Upper lobe of left lung (tissue), 4 donors: ENCODE measurements at regions not wholly inside any gene's neighbourhood (a gene's known extent, or its start where the extent isn't known, plus 50 kb on each side); places are given as distances from the start of the nearest gene placed in this dataset.

ENCODE experiments used
- CTCF ChIP-seq, 6 experiments: fragments of 450-650 bp in 4 of 6; fragments of 200-600 bp in 2 of 6; sonication (generic) in 2 of 6; IDR thresholded peaks; one replicate each; pipeline ENCODE4 v1.5.1; 2016 to 2019; ENCODE audit warnings: antibody characterized with exemption in 6 of 6
- EP300 ChIP-seq, 4 donors: sonication (generic); formaldehyde crosslinking; IDR thresholded peaks; one replicate each; pipeline ENCODE4 v1.5.1; 2017; ENCODE audit warnings: antibody characterized with exemption in 4 of 4, control low read depth in 2 of 4
- POLR2A ChIP-seq, 4 donors: fragments of 450-650 bp; IDR thresholded peaks; one replicate each; pipeline ENCODE4 v1.5.1; 2016 to 2017; ENCODE audit warnings: antibody characterized with exemption in 4 of 4, mild to moderate bottlenecking in 2 of 4

GRCh38 chr1:219701476-219701875 is 88.6 kb upstream of the ZC3H11B start:
- no peak for TF ChIP-seq CTCF (IDR thresholded peaks at IDR 0.05)
- no peak for TF ChIP-seq POLR2A (IDR thresholded peaks at IDR 0.05)
- TF ChIP-seq EP300 (IDR thresholded peaks at IDR 0.05), result no peak
